Fibroblast of lung (primary cell): ENCODE measurements at regions not wholly inside any gene's neighbourhood (a gene's known extent, or its start where the extent isn't known, plus 50 kb on each side); places are given as distances from the start of the nearest gene placed in this dataset.

Experiments
- EZH2 ChIP-seq: IDR thresholded peaks from 2 replicates; pipeline ENCODE4 v1.5.1; 2012; ENCODE audit warnings: low read length, control low read depth, mild to moderate bottlenecking; ENCODE audit errors: missing control alignments
- TF ChIP-seq, protein P1 (sequence below), 2 donors: IDR thresholded peaks in 1 of 2; conservative IDR thresholded peaks in 1 of 2; 1 replicate in 1 of 2; 2 replicates in 1 of 2; pipeline ENCODE4 v1.5.1; 2011 to 2012; ENCODE audit warnings: low read length in 2 of 2, control low read depth in 1 of 2, inconsistent platforms in 1 of 2, low read depth in 1 of 2, mild to moderate bottlenecking in 1 of 2

DNA sequence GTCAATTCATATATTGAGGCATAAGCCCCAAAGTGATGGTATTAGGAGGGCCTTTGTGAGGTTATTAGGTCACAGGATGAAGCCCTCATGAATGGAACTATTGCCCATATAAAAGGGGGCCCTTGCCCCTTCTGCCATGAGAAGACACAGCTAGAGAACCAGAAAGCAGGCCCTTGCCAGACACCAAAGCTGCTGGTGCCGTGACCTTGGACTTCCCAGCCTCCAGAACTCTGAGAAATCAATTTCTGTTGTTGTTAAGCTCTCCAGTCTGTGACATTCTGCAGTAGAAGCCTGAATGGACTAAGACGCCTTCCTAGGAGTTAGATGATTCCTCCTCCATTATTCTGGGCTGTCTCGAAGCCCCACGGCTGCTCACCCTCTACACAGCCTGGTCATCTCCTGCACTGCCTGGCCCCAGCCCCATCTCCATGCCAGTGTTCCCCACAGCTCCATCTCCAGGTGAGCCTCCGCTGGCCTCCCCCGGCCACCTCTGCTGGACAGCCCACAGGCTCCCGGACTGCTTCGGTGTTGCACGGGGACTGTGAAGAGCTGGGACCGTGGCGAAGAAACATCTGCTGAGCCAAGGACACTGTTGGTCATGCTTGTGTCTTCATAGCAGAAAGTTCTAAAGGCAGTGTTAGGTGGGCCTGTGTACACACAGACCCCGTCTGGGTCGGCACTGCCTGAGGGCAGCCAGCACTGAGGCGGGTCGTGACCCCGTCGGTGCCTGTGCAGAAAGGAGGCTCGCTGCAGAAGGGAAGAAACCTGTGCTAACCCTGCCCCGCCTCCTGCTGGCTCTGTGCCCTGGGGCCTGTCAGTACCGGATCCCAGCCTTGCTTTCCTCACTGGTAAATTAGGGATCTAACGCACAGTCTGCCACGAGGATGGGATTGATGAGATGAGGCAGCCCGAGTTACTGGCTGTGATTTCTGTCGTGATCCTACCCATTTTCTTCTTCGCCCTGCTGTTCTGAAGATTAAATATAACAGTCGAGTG, 55.1 kb upstream of the CNOT6 start:
- TF ChIP-seq, protein P1, sequence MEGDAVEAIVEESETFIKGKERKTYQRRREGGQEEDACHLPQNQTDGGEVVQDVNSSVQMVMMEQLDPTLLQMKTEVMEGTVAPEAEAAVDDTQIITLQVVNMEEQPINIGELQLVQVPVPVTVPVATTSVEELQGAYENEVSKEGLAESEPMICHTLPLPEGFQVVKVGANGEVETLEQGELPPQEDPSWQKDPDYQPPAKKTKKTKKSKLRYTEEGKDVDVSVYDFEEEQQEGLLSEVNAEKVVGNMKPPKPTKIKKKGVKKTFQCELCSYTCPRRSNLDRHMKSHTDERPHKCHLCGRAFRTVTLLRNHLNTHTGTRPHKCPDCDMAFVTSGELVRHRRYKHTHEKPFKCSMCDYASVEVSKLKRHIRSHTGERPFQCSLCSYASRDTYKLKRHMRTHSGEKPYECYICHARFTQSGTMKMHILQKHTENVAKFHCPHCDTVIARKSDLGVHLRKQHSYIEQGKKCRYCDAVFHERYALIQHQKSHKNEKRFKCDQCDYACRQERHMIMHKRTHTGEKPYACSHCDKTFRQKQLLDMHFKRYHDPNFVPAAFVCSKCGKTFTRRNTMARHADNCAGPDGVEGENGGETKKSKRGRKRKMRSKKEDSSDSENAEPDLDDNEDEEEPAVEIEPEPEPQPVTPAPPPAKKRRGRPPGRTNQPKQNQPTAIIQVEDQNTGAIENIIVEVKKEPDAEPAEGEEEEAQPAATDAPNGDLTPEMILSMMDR (conservative IDR thresholded peaks at IDR 0.05 in 1 of 2, IDR thresholded peaks at IDR 0.05 in 1 of 2; ENCODE audit: low read depth in 1 of 2, low read length in 2 of 2), result no peak
- TF ChIP-seq EZH2, result no peak
